ENCODE measurements at regions not wholly inside any gene's neighbourhood (a gene's known extent, or its start where the extent isn't known, plus 50 kb on each side); places are given as distances from the start of the nearest gene placed in this dataset.

GRCh38 chr9:1776668-1777067, 238.5 kb upstream of the SMARCA2 start:
- TF ChIP-seq CTCF (IDR thresholded peaks at IDR 0.05 in 4 of 5, conservative IDR thresholded peaks at IDR 0.05 in 1 of 5) (no peak), POLR2A (IDR thresholded peaks at IDR 0.05) (no peak)
